Astrocyte (in vitro differentiated cells and primary cell): ENCODE measurements at regions not wholly inside any gene's neighbourhood (a gene's known extent, or its start where the extent isn't known, plus 50 kb on each side); places are given as distances from the start of the nearest gene placed in this dataset.

ENCODE experiments used
- DNase-seq: peaks from one replicate; pipeline ENCODE4 v3.0.0-alpha.2; 2010; ENCODE audit warnings: low read depth
- FAIRE-seq: peaks from 2 replicates; lab custom pipeline; 2011; peaks lifted over from hg19 to GRCh38; lab: Jason Lieb, UNC
- H2AFZ ChIP-seq: 2 replicates; pipeline ENCODE4 v1.6.0; 2012; ENCODE audit warnings: low read depth, low read length, inconsistent platforms
- H3K27ac ChIP-seq: 2 replicates; pipeline ENCODE4 v1.5.1; 2011; ENCODE audit warnings: low read depth, low read length, inconsistent platforms
- H3K27me3 ChIP-seq: 2 replicates; pipeline ENCODE4 v1.6.0; 2011; ENCODE audit warnings: low read length, inconsistent platforms; ENCODE audit not compliant: insufficient read depth
- H3K36me3 ChIP-seq: 2 replicates; pipeline ENCODE4 v1.5.1; 2011; ENCODE audit warnings: low read length, inconsistent platforms; ENCODE audit not compliant: insufficient read depth
- H3K4me1 ChIP-seq: 2 replicates; pipeline ENCODE4 v1.5.1; 2011; ENCODE audit warnings: low read length, inconsistent platforms; ENCODE audit not compliant: insufficient read depth
- H3K4me2 ChIP-seq: 2 replicates; pipeline ENCODE4 v1.6.0; 2012; ENCODE audit warnings: low read length, inconsistent platforms
- H3K4me3 ChIP-seq: 2 replicates; pipeline ENCODE4 v1.5.1; 2011; ENCODE audit warnings: low read depth, mild to moderate bottlenecking, low read length, inconsistent platforms; ENCODE audit not compliant: insufficient read depth
- H3K79me2 ChIP-seq: 2 replicates; pipeline ENCODE4 v1.6.0; 2012; ENCODE audit warnings: mild to moderate bottlenecking, low read length, inconsistent platforms; ENCODE audit not compliant: insufficient read depth
- H3K9ac ChIP-seq: 2 replicates; pipeline ENCODE4 v1.6.0; 2012; ENCODE audit warnings: mild to moderate bottlenecking, low read length, inconsistent platforms
- H3K9me3 ChIP-seq: 2 replicates; pipeline ENCODE4 v1.5.1; 2012; ENCODE audit warnings: low read depth, mild to moderate bottlenecking, low read length, inconsistent platforms; ENCODE audit not compliant: insufficient read depth
- H4K20me1 ChIP-seq: 2 replicates; pipeline ENCODE4 v1.6.0; 2012; ENCODE audit warnings: low read length, inconsistent platforms; ENCODE audit not compliant: insufficient read depth
- H3K27ac Mint-ChIP-seq: one replicate; pipeline ENCODE4 v1.8.0; 2021; ENCODE audit warnings: mild to moderate bottlenecking, mixed read lengths; ENCODE audit not compliant: unreplicated experiment
- H3K27me3 Mint-ChIP-seq: one replicate; pipeline ENCODE4 v1.8.0; 2021; ENCODE audit warnings: low read depth, mixed read lengths; ENCODE audit not compliant: unreplicated experiment
- H3K36me3 Mint-ChIP-seq: one replicate; pipeline ENCODE4 v1.8.0; 2021; ENCODE audit warnings: low read depth, mixed read lengths; ENCODE audit not compliant: unreplicated experiment
- H3K4me1 Mint-ChIP-seq: one replicate; pipeline ENCODE4 v1.8.0; 2021; ENCODE audit warnings: low read depth, mixed read lengths; ENCODE audit not compliant: unreplicated experiment
- H3K4me3 Mint-ChIP-seq: one replicate; pipeline ENCODE4 v1.8.0; 2021; ENCODE audit warnings: mild to moderate bottlenecking, moderate library complexity, mixed read lengths; ENCODE audit not compliant: unreplicated experiment
- H3K9me3 Mint-ChIP-seq: one replicate; pipeline ENCODE4 v1.8.0; 2021; ENCODE audit warnings: mild to moderate bottlenecking, mixed read lengths; ENCODE audit not compliant: unreplicated experiment
- EZH2 ChIP-seq: IDR thresholded peaks from 2 replicates; pipeline ENCODE4 v1.6.1; 2012; ENCODE audit warnings: mild to moderate bottlenecking, low read length, inconsistent platforms; ENCODE audit not compliant: insufficient read depth
- TF ChIP-seq, protein P1 (sequence below): IDR thresholded peaks from 2 replicates; pipeline ENCODE4 v1.5.1; 2011; ENCODE audit warnings: low read depth, mild to moderate bottlenecking, inconsistent platforms, low read length, moderate library complexity; ENCODE audit not compliant: insufficient read depth

DNA sequence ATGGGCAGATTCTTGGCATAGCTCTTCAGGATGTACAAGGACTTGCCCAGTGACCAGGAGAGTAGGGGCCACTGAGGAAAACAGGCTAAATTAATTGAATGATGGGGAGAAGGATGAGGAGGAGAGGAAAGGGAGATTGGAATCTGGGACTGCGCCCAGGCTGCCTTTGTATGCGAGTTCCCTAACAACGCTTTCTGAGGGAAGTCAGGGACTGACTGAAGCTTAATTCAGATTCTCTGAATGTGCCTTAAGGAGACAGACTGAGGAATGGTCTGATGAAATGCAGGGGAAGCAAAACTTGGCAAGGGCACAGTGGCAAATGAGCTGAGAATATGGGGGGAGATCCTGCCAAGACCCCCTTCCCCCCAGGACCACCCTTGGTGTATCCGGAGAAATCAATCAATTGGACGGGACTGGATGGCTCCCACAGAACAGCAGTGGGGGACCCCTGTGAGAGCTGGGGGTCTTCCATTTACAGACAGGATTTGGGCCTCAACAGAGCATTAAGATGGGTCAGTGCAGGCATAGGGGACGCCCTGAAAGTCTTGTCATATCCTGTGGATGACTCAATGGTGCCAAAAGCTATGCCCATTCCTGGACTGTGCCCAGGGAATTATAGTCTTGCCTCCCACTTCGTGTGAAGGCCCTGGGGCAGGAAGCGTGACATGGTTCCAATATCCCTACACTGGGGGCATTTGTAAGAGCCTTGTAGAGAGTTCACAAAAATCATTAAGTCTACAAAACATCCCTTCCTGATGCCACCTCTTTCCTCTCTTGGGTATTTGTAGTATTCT, 215.5 kb upstream of the TNC start:
- H3K4me3 Mint-ChIP-seq, result no peak overlapping the region
- no peak overlapping the region for H3K27ac Mint-ChIP-seq

DNA sequence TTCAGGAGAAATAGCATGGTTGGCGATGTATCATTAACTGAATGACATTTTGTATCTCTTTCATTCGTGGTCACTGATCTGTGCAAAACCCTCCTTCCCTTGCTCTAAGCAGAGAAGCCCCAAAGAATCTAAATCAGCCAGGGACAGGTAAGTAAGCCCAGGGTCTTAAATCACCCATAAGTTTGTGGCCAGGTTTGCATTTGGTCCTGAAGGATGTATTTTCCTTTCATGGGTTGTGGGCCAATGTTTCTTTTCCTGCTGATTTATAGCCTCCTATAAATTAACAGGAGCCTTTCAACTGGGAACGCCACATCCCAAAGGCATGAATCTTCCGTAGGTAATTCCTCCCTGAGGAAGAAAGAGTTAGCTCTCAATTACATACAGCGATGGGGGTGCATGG, 217.5 kb upstream of the TNC start:
- Histone ChIP-seq H3K27me3 (no peaks in the 10 kb centered on the region), H3K4me3 (no peak overlapping the region), H3K4me2 (no peak overlapping the region), H3K27ac (no peak overlapping the region), H3K4me1 (no peaks in the 10 kb centered on the region), H3K9ac (no peak overlapping the region), H3K9me3 (no peaks in the 10 kb centered on the region), H3K79me2 (no peaks in the 10 kb centered on the region), H4K20me1 (no peaks in the 10 kb centered on the region), H2AFZ (no peak overlapping the region), H3K36me3 (no peaks in the 10 kb centered on the region)
- FAIRE-seq, result no peak
- no peak overlapping the region for H3K27ac Mint-ChIP-seq
- H3K4me1 Mint-ChIP-seq, result peaks cover 7% of the 10 kb centered on the region
- no peaks in the 10 kb centered on the region for H3K27me3 Mint-ChIP-seq
- no peak overlapping the region for H3K4me3 Mint-ChIP-seq
- H3K9me3 Mint-ChIP-seq, result peaks cover 2% of the 10 kb centered on the region
- TF ChIP-seq EZH2, result no peak
- TF ChIP-seq, protein P1, sequence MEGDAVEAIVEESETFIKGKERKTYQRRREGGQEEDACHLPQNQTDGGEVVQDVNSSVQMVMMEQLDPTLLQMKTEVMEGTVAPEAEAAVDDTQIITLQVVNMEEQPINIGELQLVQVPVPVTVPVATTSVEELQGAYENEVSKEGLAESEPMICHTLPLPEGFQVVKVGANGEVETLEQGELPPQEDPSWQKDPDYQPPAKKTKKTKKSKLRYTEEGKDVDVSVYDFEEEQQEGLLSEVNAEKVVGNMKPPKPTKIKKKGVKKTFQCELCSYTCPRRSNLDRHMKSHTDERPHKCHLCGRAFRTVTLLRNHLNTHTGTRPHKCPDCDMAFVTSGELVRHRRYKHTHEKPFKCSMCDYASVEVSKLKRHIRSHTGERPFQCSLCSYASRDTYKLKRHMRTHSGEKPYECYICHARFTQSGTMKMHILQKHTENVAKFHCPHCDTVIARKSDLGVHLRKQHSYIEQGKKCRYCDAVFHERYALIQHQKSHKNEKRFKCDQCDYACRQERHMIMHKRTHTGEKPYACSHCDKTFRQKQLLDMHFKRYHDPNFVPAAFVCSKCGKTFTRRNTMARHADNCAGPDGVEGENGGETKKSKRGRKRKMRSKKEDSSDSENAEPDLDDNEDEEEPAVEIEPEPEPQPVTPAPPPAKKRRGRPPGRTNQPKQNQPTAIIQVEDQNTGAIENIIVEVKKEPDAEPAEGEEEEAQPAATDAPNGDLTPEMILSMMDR, result no peak
- H3K36me3 Mint-ChIP-seq, result no peaks in the 10 kb centered on the region
- DNase-seq, result no peak

More for the DNA sequence above, 215.5 kb upstream of the TNC start:
- Histone ChIP-seq H3K4me2 (no peak overlapping the region), H3K4me1 (no peaks in the 10 kb centered on the region), H4K20me1 (no peaks in the 10 kb centered on the region), H3K36me3 (no peaks in the 10 kb centered on the region), H2AFZ (peak overlapping the region; percentile 7), H3K27ac (no peak overlapping the region), H3K79me2 (no peaks in the 10 kb centered on the region), H3K9me3 (no peaks in the 10 kb centered on the region), H3K9ac (no peak overlapping the region), H3K4me3 (no peak overlapping the region), H3K27me3 (no peaks in the 10 kb centered on the region)
- TF ChIP-seq EZH2, result no peak
- TF ChIP-seq, protein P1, result no peak
- Mint-ChIP-seq H3K9me3 (peaks cover 2% of the 10 kb centered on the region), H3K36me3 (no peaks in the 10 kb centered on the region), H3K4me1 (peaks cover 11% of the 10 kb centered on the region), H3K27me3 (no peaks in the 10 kb centered on the region)
- FAIRE-seq, result no peak
- no peak for DNase-seq

DNA sequence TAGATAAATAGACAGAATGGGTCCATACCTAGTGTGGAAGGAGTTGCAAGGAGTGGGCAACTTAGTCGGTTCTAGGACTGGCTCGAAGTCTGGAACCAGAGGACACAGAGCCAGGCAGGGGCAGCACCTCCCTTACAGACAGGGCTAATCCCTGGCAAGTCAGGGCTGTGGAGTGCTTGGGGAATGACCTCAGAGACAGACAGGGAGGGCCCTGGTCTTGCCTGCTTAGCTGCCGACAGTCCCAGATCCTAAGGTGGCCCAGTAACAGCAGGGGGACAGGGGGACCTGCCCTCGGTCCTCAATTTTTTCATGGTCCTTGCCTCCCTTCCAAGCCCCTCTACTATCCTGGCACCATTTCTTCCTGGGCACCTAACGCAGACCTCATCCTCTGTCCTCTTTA, 222.4 kb upstream of the TNC start:
- Histone ChIP-seq H3K27me3 (no peaks in the 10 kb centered on the region), H2AFZ (no peak overlapping the region), H3K9me3 (no peaks in the 10 kb centered on the region), H3K27ac (no peak overlapping the region), H3K4me3 (no peak overlapping the region), H3K4me1 (no peaks in the 10 kb centered on the region), H4K20me1 (no peaks in the 10 kb centered on the region), H3K36me3 (no peaks in the 10 kb centered on the region), H3K4me2 (no peak overlapping the region), H3K9ac (no peak overlapping the region), H3K79me2 (no peaks in the 10 kb centered on the region)
- Mint-ChIP-seq H3K27me3 (peaks cover 1% of the 10 kb centered on the region), H3K4me1 (peaks cover 1% of the 10 kb centered on the region), H3K36me3 (no peaks in the 10 kb centered on the region), H3K4me3 (no peak overlapping the region), H3K27ac (no peak overlapping the region), H3K9me3 (no peaks in the 10 kb centered on the region)
- TF ChIP-seq EZH2, result no peak
- TF ChIP-seq, protein P1, result no peak
- FAIRE-seq, result no peak
- no peak for DNase-seq
